A549 (cell line): ENCODE measurements at regions not wholly inside any gene's neighbourhood (a gene's known extent, or its start where the extent isn't known, plus 50 kb on each side); places are given as distances from the start of the nearest gene placed in this dataset.

Experiments used
- ATAC-seq, 2 experiments: fragments of 200-7000 bp in 1 of 2; fragments of >200 bp in 1 of 2; cut with Nextera tagmentation in 1 of 2; cut with Tn5 transposase in 1 of 2; 3 replicates each; pipeline versions ENCODE4 v1.8.0 to v1.9.1; 2018 to 2020; ENCODE audit warnings: mild to moderate bottlenecking in 1 of 2, moderate library complexity in 1 of 2
- CTCF ChIA-PET: fragments of 300-600 bp; sonication (Branson Sonifier 250); formaldehyde crosslinking; extraction: SDS; loops from one replicate; lab custom pipeline; 2021; ENCODE audit warnings: antibody characterized with exemption, inconsistent platforms; lab: Yijun Ruan, JAX
- POLR2A ChIA-PET: fragments of 350-600 bp; formaldehyde crosslinking; extraction: SDS; loops from one replicate; lab custom pipeline; 2021; ENCODE audit warnings: antibody characterized with exemption, inconsistent platforms; lab: Yijun Ruan, JAX
- DNase-seq, 2 experiments: peaks; one replicate each; pipeline versions ENCODE4 v3.0.0 to v3.0.0-alpha.2; 2011 to 2016; ENCODE audit warnings: low read depth in 1 of 2, low spot score in 1 of 2
- FAIRE-seq: peaks from 2 replicates; lab custom pipeline; 2011; peaks lifted over from hg19 to GRCh38; lab: Jason Lieb, UNC
- H3K27ac ChIP-seq, 2 experiments: fragments of >200 bp; sonication (Bioruptor Twin); formaldehyde crosslinking; 3 replicates each; pipeline ENCODE4 v1.5.1; 2016 to 2017
- H3K4me1 ChIP-seq: fragments of >200 bp; sonication (Bioruptor Twin); formaldehyde crosslinking; 3 replicates; pipeline ENCODE4 v1.6.1; 2016
- H3K4me2 ChIP-seq: fragments of >200 bp; sonication (Bioruptor Twin); formaldehyde crosslinking; 3 replicates; pipeline ENCODE4 v1.6.1; 2016
- H3K4me3 ChIP-seq: fragments of >200 bp; sonication (Bioruptor Twin); formaldehyde crosslinking; 3 replicates; pipeline ENCODE4 v1.5.1; 2016
- H3K9me3 ChIP-seq: fragments of >200 bp; sonication (Bioruptor Twin); formaldehyde crosslinking; 3 replicates; pipeline ENCODE4 v1.6.1; 2016
- BCL3 ChIP-seq: fragments of >200 bp; sonication (Bioruptor Twin); formaldehyde crosslinking; IDR thresholded peaks from 3 replicates; pipeline ENCODE4 v1.6.1; 2016
- CBX2 ChIP-seq: fragments of 200-600 bp; sonication (generic); IDR thresholded peaks from 2 replicates; pipeline ENCODE4 v1.6.1; 2016; ENCODE audit warnings: low read depth, mild to moderate bottlenecking, borderline replicate concordance
- CEBPB ChIP-seq, 2 experiments: fragments of >200 bp in 1 of 2; sonication (Bioruptor Twin) in 1 of 2; formaldehyde crosslinking in 1 of 2; IDR thresholded peaks; 2 replicates each; pipeline ENCODE4 v1.6.1; 2012 to 2016
- CHD4 ChIP-seq: fragments of 200-600 bp; sonication (generic); IDR thresholded peaks from 2 replicates; pipeline ENCODE4 v1.6.1; 2016; ENCODE audit warnings: antibody characterized with exemption, mild to moderate bottlenecking, borderline replicate concordance
- FOXS1 ChIP-seq: fragments of 250-450 bp; sonication (Bioruptor Pico); IDR thresholded peaks from 2 replicates; pipeline ENCODE4 v1.5.0; 2020; ENCODE audit warnings: mild to moderate bottlenecking, moderate library complexity
- HEYL ChIP-seq: fragments of 250-450 bp; sonication (Bioruptor Pico); IDR thresholded peaks from 2 replicates; pipeline ENCODE4 v1.8.0; 2021; ENCODE audit warnings: mild to moderate bottlenecking, moderate library complexity
- HOXB13 ChIP-seq: fragments of 250-450 bp; sonication (Bioruptor Pico); IDR thresholded peaks from 2 replicates; pipeline ENCODE4 v1.5.0; 2020; ENCODE audit warnings: low read depth, mild to moderate bottlenecking, moderate library complexity
- KDM1A ChIP-seq: fragments of 200-600 bp; sonication (generic); IDR thresholded peaks from 2 replicates; pipeline ENCODE4 v1.6.1; 2016; ENCODE audit warnings: low read depth, mild to moderate bottlenecking
- MAFK ChIP-seq: fragments of 450-650 bp; IDR thresholded peaks from 2 replicates; pipeline ENCODE4 v1.6.1; 2014; ENCODE audit not compliant: partially characterized antibody
- MAZ ChIP-seq: fragments of 150-350 bp; IDR thresholded peaks from 2 replicates; pipeline ENCODE4 v1.6.1; 2014; ENCODE audit warnings: antibody characterized with exemption, low read depth, low read length, borderline replicate concordance
- MYC ChIP-seq: IDR thresholded peaks from 2 replicates; pipeline ENCODE4 v1.6.1; 2012; ENCODE audit warnings: mild to moderate bottlenecking, inconsistent platforms, low read length, improper control_type of control experiment, borderline replicate concordance
- NFE2L2 ChIP-seq: fragments of 150-350 bp; conservative IDR thresholded peaks from 2 replicates; pipeline ENCODE4 v1.6.1; 2014; ENCODE audit warnings: low read length
- NPAS2 ChIP-seq: fragments of 250-450 bp; sonication (Bioruptor Pico); IDR thresholded peaks from 2 replicates; pipeline ENCODE4 v1.8.0; 2022; ENCODE audit warnings: mild to moderate bottlenecking, moderate library complexity, borderline replicate concordance
- NR3C1 ChIP-seq: fragments of >200 bp; sonication (Bioruptor Twin); formaldehyde crosslinking; IDR thresholded peaks from 3 replicates; pipeline ENCODE4 v1.6.1; 2017
- PHF8 ChIP-seq: fragments of 200-600 bp; sonication (generic); IDR thresholded peaks from 2 replicates; pipeline ENCODE4 v1.6.1; 2016; ENCODE audit warnings: low read depth, mild to moderate bottlenecking, antibody characterized with exemption, moderate library complexity, borderline replicate concordance
- POLR2A ChIP-seq: IDR thresholded peaks from 2 replicates; pipeline ENCODE4 v1.6.1; 2012; ENCODE audit warnings: mild to moderate bottlenecking, low read length
- RAD21 ChIP-seq, 2 experiments: fragments of >200 bp in 1 of 2; sonication (Bioruptor Twin) in 1 of 2; formaldehyde crosslinking in 1 of 2; IDR thresholded peaks in 1 of 2; conservative IDR thresholded peaks in 1 of 2; 2 replicates in 1 of 2; 3 replicates in 1 of 2; pipeline ENCODE4 v1.6.1; 2012 to 2018; ENCODE audit warnings: inconsistent platforms in 1 of 2
- RARB ChIP-seq: fragments of 250-450 bp; sonication (Bioruptor Pico); IDR thresholded peaks from 2 replicates; pipeline ENCODE4 v1.8.0; 2021; ENCODE audit warnings: mild to moderate bottlenecking, moderate library complexity
- SREBF2 ChIP-seq: fragments of 450-650 bp; IDR thresholded peaks from 2 replicates; pipeline ENCODE4 v1.6.1; 2014; ENCODE audit warnings: mild to moderate bottlenecking, moderate library complexity
- TFCP2L1 ChIP-seq: fragments of 250-450 bp; sonication (Bioruptor Pico); IDR thresholded peaks from 2 replicates; pipeline ENCODE4 v1.5.0; 2021; ENCODE audit warnings: mild to moderate bottlenecking
- ZNF302 ChIP-seq: fragments of 250-450 bp; sonication (Bioruptor Pico); IDR thresholded peaks from 2 replicates; pipeline ENCODE4 v1.9.0; 2021; ENCODE audit warnings: inconsistent platforms, mild to moderate bottlenecking, moderate library complexity
- WGBS: methylation state at CpG from one replicate; pipeline ENCODE4 v1.1.6; 2017; ENCODE audit errors: missing lambda C conversion rate; 5-methylcytosine and 5-hydroxymethylcytosine counted together
- TF ChIP-seq, protein P1 (sequence below): IDR thresholded peaks from 2 replicates; pipeline ENCODE4 v1.6.1; 2012
- TF ChIP-seq, protein P2 (sequence below): IDR thresholded peaks from 2 replicates; pipeline ENCODE4 v1.6.1; 2012; ENCODE audit warnings: low read depth, borderline replicate concordance

GRCh38 chr6:15082708-15083107 is 163.2 kb upstream of the JARID2 start:
- no peaks in the 10 kb centered on the region for H3K9me3 ChIP-seq
- TF ChIP-seq NR3C1: no peak
- TF ChIP-seq POLR2A: no peak
- TF ChIP-seq, protein P1, sequence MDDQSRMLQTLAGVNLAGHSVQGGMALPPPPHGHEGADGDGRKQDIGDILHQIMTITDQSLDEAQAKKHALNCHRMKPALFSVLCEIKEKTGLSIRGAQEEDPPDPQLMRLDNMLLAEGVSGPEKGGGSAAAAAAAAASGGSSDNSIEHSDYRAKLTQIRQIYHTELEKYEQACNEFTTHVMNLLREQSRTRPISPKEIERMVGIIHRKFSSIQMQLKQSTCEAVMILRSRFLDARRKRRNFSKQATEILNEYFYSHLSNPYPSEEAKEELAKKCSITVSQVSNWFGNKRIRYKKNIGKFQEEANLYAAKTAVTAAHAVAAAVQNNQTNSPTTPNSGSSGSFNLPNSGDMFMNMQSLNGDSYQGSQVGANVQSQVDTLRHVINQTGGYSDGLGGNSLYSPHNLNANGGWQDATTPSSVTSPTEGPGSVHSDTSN: no peak
- WGBS: 86% methylated on average over 8 of the region's 8 CpGs
- no peaks in the 10 kb centered on the region for H3K4me1 ChIP-seq
- no peak overlapping the region for H3K4me3 ChIP-seq
- FAIRE-seq: no peak
- H3K27ac ChIP-seq: no peak overlapping the region
- H3K4me2 ChIP-seq: no peak overlapping the region
- POLR2A ChIA-PET: no interaction called here
- CTCF ChIA-PET: no interaction called here
- ATAC-seq: no peak
- no peak for DNase-seq

DNA sequence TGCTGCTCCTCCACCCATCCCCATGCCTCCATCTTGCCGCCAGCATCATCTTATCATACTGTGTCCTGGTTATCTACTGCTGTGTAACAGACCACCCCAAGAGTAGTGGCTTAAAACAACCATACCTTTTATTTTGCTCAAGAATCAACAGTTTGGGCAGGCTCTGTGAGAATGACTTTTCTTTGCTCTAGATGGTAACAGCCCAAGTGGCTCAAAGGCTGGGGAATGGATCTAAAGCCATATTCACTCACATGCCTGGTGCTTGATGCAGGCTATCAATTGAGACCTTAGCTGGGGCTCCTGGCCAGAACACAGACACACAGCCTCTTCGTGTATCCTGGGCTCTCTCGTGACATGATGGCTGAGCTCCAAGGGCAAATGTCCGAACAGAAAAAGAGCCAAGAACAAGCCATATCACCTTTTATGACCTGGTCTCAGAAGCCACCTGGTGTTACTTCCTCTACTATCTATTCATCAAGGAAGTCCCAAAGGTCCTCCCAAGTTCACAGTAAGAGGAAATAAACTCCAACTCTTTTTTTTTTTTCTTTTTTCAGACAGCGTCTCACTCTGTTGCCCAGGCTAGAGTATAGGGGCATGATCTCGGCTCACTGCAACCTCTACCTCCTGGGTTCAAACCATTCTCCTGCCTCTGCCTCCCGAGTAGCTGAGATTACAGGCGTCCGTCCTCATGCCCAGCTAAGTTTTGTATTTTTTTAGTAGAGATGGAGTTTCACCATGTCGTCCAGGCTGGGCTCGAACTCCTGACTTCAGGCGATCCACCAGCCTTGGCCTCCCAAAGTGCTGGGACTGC is 159.3 kb upstream of the JARID2 start:
- 90% methylated on average over 12 of the region's 12 CpGs for WGBS
- DNase-seq (no peak), ATAC-seq (no peak), FAIRE-seq (no peak)
- ChIA-PET CTCF (no interaction called here), POLR2A (no interaction called here)
- Histone ChIP-seq H3K4me1 (no peaks in the 10 kb centered on the region), H3K4me3 (no peak overlapping the region), H3K9me3 (no peaks in the 10 kb centered on the region), H3K27ac (no peak overlapping the region), H3K4me2 (no peak overlapping the region)
- no peak for TF ChIP-seq SREBF2
- TF ChIP-seq NR3C1: no peak
- no peak for TF ChIP-seq BCL3
- no peak for TF ChIP-seq HEYL (CRISPR knock-in tag)
- TF ChIP-seq, protein P2, sequence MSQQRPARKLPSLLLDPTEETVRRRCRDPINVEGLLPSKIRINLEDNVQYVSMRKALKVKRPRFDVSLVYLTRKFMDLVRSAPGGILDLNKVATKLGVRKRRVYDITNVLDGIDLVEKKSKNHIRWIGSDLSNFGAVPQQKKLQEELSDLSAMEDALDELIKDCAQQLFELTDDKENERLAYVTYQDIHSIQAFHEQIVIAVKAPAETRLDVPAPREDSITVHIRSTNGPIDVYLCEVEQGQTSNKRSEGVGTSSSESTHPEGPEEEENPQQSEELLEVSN: no peak
- no peak for TF ChIP-seq NPAS2 (CRISPR knock-in tag)
- no peak for TF ChIP-seq RAD21 (conservative IDR thresholded peaks at IDR 0.05 in 1 of 2, IDR thresholded peaks at IDR 0.05 in 1 of 2)
- no peak for TF ChIP-seq RARB (CRISPR knock-in tag)
- no peak for TF ChIP-seq MYC
- TF ChIP-seq MAFK: no peak
- TF ChIP-seq PHF8: no peak
- TF ChIP-seq FOXS1 (CRISPR knock-in tag): no peak

- Histone ChIP-seq H3K4me2 (no peak overlapping the region), H3K4me1 (no peaks in the 10 kb centered on the region), H3K4me3 (no peak overlapping the region), H3K9me3 (no peaks in the 10 kb centered on the region), H3K27ac (no peak overlapping the region)
- CTCF ChIA-PET: no interaction called here
- no peak for TF ChIP-seq KDM1A
- DNase-seq: no peak
- ATAC-seq: no peak
- WGBS: 88% methylated on average over 5 of the region's 5 CpGs
- no peak for FAIRE-seq
- POLR2A ChIA-PET: no interaction called here
These were observed 158.7 kb upstream of the JARID2 start for GRCh38 chr6:15087186-15087589.

GRCh38 chr6:15088904-15089568 is 156.8 kb upstream of the JARID2 start:
- Histone ChIP-seq H3K4me3 (no peak overlapping the region), H3K27ac (no peak overlapping the region), H3K4me1 (no peaks in the 10 kb centered on the region), H3K4me2 (no peak overlapping the region), H3K9me3 (no peaks in the 10 kb centered on the region)
- 71% methylated on average over 7 of the region's 7 CpGs for WGBS
- FAIRE-seq: no peak
- ChIA-PET POLR2A (no interaction called here), CTCF (no interaction called here)
- DNase-seq: no peak
- no peak for ATAC-seq
- TF ChIP-seq CEBPB (IDR thresholded peaks at IDR 0.05): no peak
- TF ChIP-seq SREBF2: no peak
- TF ChIP-seq MAZ: no peak
- TF ChIP-seq CHD4: no peak
- TF ChIP-seq ZNF302: no peak
- TF ChIP-seq CBX2: no peak
- no peak for TF ChIP-seq HOXB13 (CRISPR knock-in tag)
- TF ChIP-seq TFCP2L1 (CRISPR knock-in tag): no peak
- TF ChIP-seq, protein P2: no peak
- TF ChIP-seq MYC: no peak
- TF ChIP-seq NR3C1: no peak
- TF ChIP-seq HEYL (CRISPR knock-in tag): no peak
- no peak for TF ChIP-seq NFE2L2
